Neural progenitor cell (in vitro differentiated cells): ENCODE measurements at regions not wholly inside any gene's neighbourhood (a gene's known extent, or its start where the extent isn't known, plus 50 kb on each side); places are given as distances from the start of the nearest gene placed in this dataset.

Source experiments
- DNase-seq: peaks from one replicate; pipeline ENCODE4 v3.0.0-alpha.2; 2016; ENCODE audit warnings: low spot score
- H2AFZ ChIP-seq: fragments of 200-600 bp; sonication (generic); replicated peaks from 2 replicates; pipeline ENCODE4 v1.6.1; 2016; ENCODE audit warnings: antibody characterized with exemption
- H3F3A ChIP-seq: fragments of 200-600 bp; sonication (generic); 2 replicates; pipeline ENCODE4 v1.6.1; 2016; ENCODE audit warnings: antibody characterized with exemption, low read depth
- H3K27ac ChIP-seq: fragments of 200-600 bp; sonication (generic); 2 replicates; pipeline ENCODE4 v1.5.1; 2016; ENCODE audit warnings: mild to moderate bottlenecking
- H3K27me3 ChIP-seq: fragments of 200-600 bp; sonication (generic); 2 replicates; pipeline ENCODE4 v1.6.1; 2016; ENCODE audit warnings: mild to moderate bottlenecking, moderate library complexity
- H3K36me3 ChIP-seq: fragments of 200-600 bp; sonication (generic); 2 replicates; pipeline ENCODE4 v1.5.1; 2016
- H3K4me1 ChIP-seq: fragments of 200-600 bp; sonication (generic); 2 replicates; pipeline ENCODE4 v1.6.1; 2016; ENCODE audit warnings: mixed run types
- H3K4me2 ChIP-seq: fragments of 200-600 bp; sonication (generic); 2 replicates; pipeline ENCODE4 v1.6.1; 2016
- H3K4me3 ChIP-seq: fragments of 200-600 bp; sonication (generic); 2 replicates; pipeline ENCODE4 v1.5.1; 2016
- H3K79me2 ChIP-seq: fragments of 200-600 bp; sonication (generic); 2 replicates; pipeline ENCODE4 v1.6.1; 2016; ENCODE audit warnings: low read depth
- H3K9ac ChIP-seq: fragments of 200-600 bp; sonication (generic); 2 replicates; pipeline ENCODE4 v1.6.1; 2016
- H3K9me3 ChIP-seq: fragments of 200-600 bp; sonication (generic); 2 replicates; pipeline ENCODE4 v1.5.1; 2016; ENCODE audit warnings: low read depth
- H4K20me1 ChIP-seq: fragments of 200-600 bp; sonication (generic); 2 replicates; pipeline ENCODE4 v1.6.1; 2016; ENCODE audit warnings: low read depth
- H3K27ac Mint-ChIP-seq: 3 replicates; pipeline ENCODE4 v1.8.0; 2021; ENCODE audit warnings: mixed read lengths
- H3K27me3 Mint-ChIP-seq: 2 replicates; pipeline ENCODE4 v1.8.0; 2022; ENCODE audit warnings: low read depth, mild to moderate bottlenecking, inconsistent platforms, moderate library complexity, mixed read lengths; ENCODE audit not compliant: insufficient read depth
- H3K36me3 Mint-ChIP-seq: 3 replicates; pipeline ENCODE4 v1.8.0; 2021; ENCODE audit warnings: mixed read lengths
- H3K4me1 Mint-ChIP-seq: 3 replicates; pipeline ENCODE4 v1.8.0; 2021; ENCODE audit warnings: mixed read lengths
- H3K4me3 Mint-ChIP-seq: 3 replicates; pipeline ENCODE4 v1.8.0; 2021; ENCODE audit warnings: mild to moderate bottlenecking, moderate library complexity, mixed read lengths
- H3K9me3 Mint-ChIP-seq: 3 replicates; pipeline ENCODE4 v1.8.0; 2020; ENCODE audit warnings: mixed read lengths
- CTCF ChIP-seq: fragments of 200-600 bp; sonication (generic); IDR thresholded peaks from 2 replicates; pipeline ENCODE4 v1.5.1; 2017; ENCODE audit warnings: antibody characterized with exemption, mild to moderate bottlenecking
- EZH2 ChIP-seq: fragments of 200-600 bp; sonication (generic); IDR thresholded peaks from 2 replicates; pipeline ENCODE4 v1.6.1; 2017; ENCODE audit warnings: antibody characterized with exemption, mild to moderate bottlenecking, moderate library complexity
- EZH2phosphoT487 ChIP-seq: fragments of 200-600 bp; sonication (generic); IDR thresholded peaks from 2 replicates; pipeline ENCODE4 v1.6.1; 2017; ENCODE audit warnings: antibody characterized with exemption

GRCh38 chr18:61085036-61085435 lies 248.2 kb upstream of the CDH20 start:
- Histone ChIP-seq H3K4me1 (no peaks in the 10 kb centered on the region), H3K9me3 (no peaks in the 10 kb centered on the region), H3K36me3 (no peaks in the 10 kb centered on the region), H3K79me2 (no peaks in the 10 kb centered on the region), H3K9ac (no peak overlapping the region), H3K27ac (no peak overlapping the region), H2AFZ (no peak overlapping the region), H3K4me2 (no peak overlapping the region), H3F3A (no peaks in the 10 kb centered on the region), H3K4me3 (no peak overlapping the region), H3K27me3 (no peaks in the 10 kb centered on the region), H4K20me1 (no peaks in the 10 kb centered on the region)
- no peak overlapping the region for H3K27ac Mint-ChIP-seq
- H3K4me1 Mint-ChIP-seq: peaks cover 4% of the 10 kb centered on the region
- H3K4me3 Mint-ChIP-seq: no peak overlapping the region
- H3K36me3 Mint-ChIP-seq: no peaks in the 10 kb centered on the region
- no peak for TF ChIP-seq EZH2phosphoT487
- TF ChIP-seq CTCF: no peak
- TF ChIP-seq EZH2: no peak
- no peaks in the 10 kb centered on the region for H3K9me3 Mint-ChIP-seq
- H3K27me3 Mint-ChIP-seq: peaks cover 3% of the 10 kb centered on the region
- no peak for DNase-seq

- TF ChIP-seq EZH2phosphoT487 (no peak), CTCF (no peak), EZH2 (no peak)
- Histone ChIP-seq H3K4me3 (no peak overlapping the region), H3F3A (no peaks in the 10 kb centered on the region), H3K9ac (no peak overlapping the region), H4K20me1 (no peaks in the 10 kb centered on the region), H3K4me2 (no peak overlapping the region), H3K9me3 (no peaks in the 10 kb centered on the region), H2AFZ (no peak overlapping the region), H3K4me1 (no peaks in the 10 kb centered on the region), H3K27ac (no peak overlapping the region), H3K79me2 (no peaks in the 10 kb centered on the region), H3K36me3 (no peaks in the 10 kb centered on the region), H3K27me3 (no peaks in the 10 kb centered on the region)
- H3K27ac Mint-ChIP-seq: no peak overlapping the region
- H3K4me1 Mint-ChIP-seq: peaks cover 4% of the 10 kb centered on the region
- no peaks in the 10 kb centered on the region for H3K36me3 Mint-ChIP-seq
- H3K27me3 Mint-ChIP-seq: peaks cover 3% of the 10 kb centered on the region
- no peaks in the 10 kb centered on the region for H3K9me3 Mint-ChIP-seq
- H3K4me3 Mint-ChIP-seq: no peak overlapping the region
- DNase-seq: no peak
Measured at GRCh38 chr18:61085761-61086160, 247.5 kb upstream of the CDH20 start.

GRCh38 chr18:61086657-61087056 lies 246.6 kb upstream of the CDH20 start:
- DNase-seq: no peak
- H3K27me3 Mint-ChIP-seq: peaks cover 3% of the 10 kb centered on the region
- Histone ChIP-seq H3K4me3 (no peak overlapping the region), H3K36me3 (no peaks in the 10 kb centered on the region), H3K9me3 (no peaks in the 10 kb centered on the region), H3F3A (no peaks in the 10 kb centered on the region), H2AFZ (no peak overlapping the region), H3K9ac (no peak overlapping the region), H3K27me3 (no peaks in the 10 kb centered on the region), H4K20me1 (no peaks in the 10 kb centered on the region), H3K4me1 (no peaks in the 10 kb centered on the region), H3K4me2 (no peak overlapping the region), H3K79me2 (no peaks in the 10 kb centered on the region), H3K27ac (no peak overlapping the region)
- peaks cover 2% of the 10 kb centered on the region for H3K4me1 Mint-ChIP-seq
- TF ChIP-seq EZH2 (no peak), EZH2phosphoT487 (no peak), CTCF (no peak)
- H3K4me3 Mint-ChIP-seq: no peak overlapping the region
- no peaks in the 10 kb centered on the region for H3K36me3 Mint-ChIP-seq
- H3K27ac Mint-ChIP-seq: no peak overlapping the region
- H3K9me3 Mint-ChIP-seq: no peaks in the 10 kb centered on the region

- Mint-ChIP-seq H3K36me3 (no peaks in the 10 kb centered on the region), H3K4me1 (peaks cover 6% of the 10 kb centered on the region), H3K27me3 (peaks cover 3% of the 10 kb centered on the region), H3K9me3 (no peaks in the 10 kb centered on the region), H3K4me3 (no peak overlapping the region), H3K27ac (no peak overlapping the region)
- Histone ChIP-seq H3K9ac (no peak overlapping the region), H3K4me3 (no peak overlapping the region), H3K9me3 (no peaks in the 10 kb centered on the region), H3K4me1 (no peaks in the 10 kb centered on the region), H3K36me3 (no peaks in the 10 kb centered on the region), H4K20me1 (no peaks in the 10 kb centered on the region), H3K27ac (no peak overlapping the region), H3F3A (no peaks in the 10 kb centered on the region), H3K79me2 (no peaks in the 10 kb centered on the region), H3K4me2 (no peak overlapping the region), H2AFZ (no peak overlapping the region), H3K27me3 (no peaks in the 10 kb centered on the region)
- DNase-seq: no peak
- TF ChIP-seq EZH2phosphoT487 (no peak), EZH2 (no peak), CTCF (no peak)
Measured at GRCh38 chr18:61091379-61091778, 241.9 kb upstream of the CDH20 start.
